ENCODE measurements at regions not wholly inside any gene's neighbourhood (a gene's known extent, or its start where the extent isn't known, plus 50 kb on each side); places are given as distances from the start of the nearest gene placed in this dataset.
A peak's percentile ranks its signal among the peaks of the same experiment; 100 is the strongest.

DNA sequence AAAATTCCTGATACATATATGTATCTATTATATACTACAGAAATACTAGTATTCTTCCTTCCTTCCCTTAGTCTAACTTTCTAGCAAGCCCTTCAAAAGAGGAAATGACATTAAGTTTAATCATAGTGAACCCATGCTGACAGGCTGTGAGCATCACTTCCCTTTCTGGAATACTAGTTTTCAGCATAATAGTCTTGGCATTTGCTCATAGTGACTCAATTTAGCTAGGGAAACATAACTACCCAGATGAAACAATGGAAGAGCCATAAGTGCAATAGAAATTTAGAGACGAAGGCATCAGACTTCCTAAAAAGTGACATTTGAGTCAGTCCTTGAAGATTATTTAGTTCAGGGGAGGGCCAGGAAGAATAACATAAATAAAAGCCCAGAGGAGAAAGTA is 184.5 kb upstream of the CRY1 start:
- no peak for DNase-seq (ENCODE audit: low read depth in 2 of 2)

DNA sequence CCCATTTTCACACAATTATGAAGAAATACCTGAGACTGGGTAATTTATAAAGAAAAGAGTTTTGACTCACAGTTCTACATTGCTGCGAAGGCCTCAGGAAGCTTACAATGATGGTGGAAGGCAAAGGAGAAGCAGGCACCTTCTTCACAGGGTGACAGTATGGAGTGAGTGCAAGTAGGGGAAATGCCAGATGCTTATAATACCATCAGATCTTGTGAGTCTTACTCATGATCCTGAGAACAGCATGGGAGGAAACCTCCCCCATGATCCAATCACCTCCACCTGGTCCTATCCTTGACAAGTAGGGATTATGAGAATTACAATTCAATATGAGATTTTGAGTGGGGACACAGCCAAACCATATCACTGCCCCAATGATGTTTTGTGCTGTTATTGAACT is 189.3 kb upstream of the CRY1 start:
- DNase-seq (ENCODE audit: low read depth in 2 of 2), result no peak

DNA sequence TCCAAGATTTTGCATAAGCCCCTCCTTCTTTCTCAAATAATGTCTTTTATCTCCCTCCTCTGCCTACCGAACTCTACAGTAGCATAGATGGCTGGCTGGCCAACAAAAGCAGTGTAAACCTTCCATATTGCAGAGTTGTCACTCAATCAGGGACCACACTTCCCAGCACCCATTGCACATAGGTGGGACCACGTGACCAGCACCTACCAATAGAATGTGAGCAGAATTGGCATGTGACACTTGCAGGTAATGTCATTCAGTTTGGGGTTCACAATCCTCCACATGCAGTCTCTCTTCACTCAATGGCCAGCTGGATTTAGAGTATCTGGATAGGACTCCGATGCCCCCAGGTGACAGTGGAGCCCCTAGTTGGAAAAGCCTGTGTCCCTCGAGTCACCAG is 190.3 kb upstream of the CRY1 start:
- DNase-seq (ENCODE audit: low read depth in 2 of 2), result no peak

DNA sequence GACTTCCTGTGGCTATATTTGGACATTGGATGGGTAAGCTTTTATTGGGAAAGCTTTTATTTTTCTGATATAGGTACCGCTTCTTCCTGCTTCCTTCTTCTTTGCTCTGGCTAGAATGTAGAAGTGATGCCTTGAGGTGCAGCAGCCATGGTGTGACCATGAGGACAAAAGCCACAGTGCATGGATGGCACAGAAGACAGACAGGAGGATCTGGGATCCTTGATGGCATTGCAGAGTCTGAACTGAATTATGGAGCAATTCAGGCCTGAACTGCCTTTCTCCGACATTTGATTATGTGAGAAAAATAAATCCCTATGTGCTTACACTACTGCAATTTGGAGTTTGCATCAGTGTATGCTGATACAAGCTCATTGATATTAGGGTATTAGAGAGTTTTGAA is 191.3 kb upstream of the CRY1 start:
- no peak for DNase-seq (ENCODE audit: low read depth in 2 of 2)

DNA sequence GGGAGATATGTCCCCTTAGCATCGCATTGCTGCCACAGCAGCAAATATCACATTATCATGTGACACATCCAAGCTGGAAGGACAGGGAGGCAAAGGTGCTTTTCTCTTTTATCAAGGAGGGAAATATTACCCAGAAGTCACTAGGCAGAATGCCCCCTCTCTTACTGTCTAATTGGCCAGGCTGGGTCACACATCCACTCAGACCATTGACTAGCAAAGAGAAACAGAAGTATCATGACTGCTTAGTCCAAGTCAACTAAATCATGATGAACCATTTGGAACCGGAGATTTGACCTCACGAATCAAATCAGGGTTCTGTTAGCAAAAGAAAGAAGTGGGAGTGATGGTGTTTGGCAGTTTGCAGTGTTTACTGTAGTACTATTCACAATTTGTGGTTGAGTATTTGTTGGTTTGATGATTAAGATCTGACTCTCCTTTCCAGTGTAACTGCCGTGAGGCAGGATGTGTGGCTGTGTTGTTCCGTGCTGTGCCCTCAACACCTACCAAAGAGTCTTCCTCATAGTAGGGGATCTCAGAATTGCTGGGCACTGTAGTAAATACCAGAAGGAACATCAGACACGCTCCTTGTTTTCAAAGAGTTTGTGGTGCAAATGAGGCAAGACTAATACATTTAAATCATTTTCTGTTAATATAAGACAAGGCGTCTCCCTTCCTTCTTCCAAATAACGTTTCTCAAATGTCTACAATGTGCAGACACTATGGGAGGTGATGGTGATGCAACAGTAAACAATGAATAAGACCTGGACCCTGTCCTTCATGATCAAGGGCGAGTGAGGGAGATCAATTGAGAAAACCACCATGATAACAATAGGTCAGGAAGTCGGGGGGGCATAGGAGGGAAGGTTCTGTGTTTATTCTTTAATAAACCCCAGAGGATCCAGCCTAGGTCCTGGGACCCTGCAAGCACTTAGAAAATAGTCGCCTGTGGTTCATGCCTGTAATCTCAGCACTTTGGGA is 194.4 kb upstream of the CRY1 start:
- peak in 1 of 2 donors; percentile 7 for DNase-seq (ENCODE audit: low read depth in 2 of 2)

DNA sequence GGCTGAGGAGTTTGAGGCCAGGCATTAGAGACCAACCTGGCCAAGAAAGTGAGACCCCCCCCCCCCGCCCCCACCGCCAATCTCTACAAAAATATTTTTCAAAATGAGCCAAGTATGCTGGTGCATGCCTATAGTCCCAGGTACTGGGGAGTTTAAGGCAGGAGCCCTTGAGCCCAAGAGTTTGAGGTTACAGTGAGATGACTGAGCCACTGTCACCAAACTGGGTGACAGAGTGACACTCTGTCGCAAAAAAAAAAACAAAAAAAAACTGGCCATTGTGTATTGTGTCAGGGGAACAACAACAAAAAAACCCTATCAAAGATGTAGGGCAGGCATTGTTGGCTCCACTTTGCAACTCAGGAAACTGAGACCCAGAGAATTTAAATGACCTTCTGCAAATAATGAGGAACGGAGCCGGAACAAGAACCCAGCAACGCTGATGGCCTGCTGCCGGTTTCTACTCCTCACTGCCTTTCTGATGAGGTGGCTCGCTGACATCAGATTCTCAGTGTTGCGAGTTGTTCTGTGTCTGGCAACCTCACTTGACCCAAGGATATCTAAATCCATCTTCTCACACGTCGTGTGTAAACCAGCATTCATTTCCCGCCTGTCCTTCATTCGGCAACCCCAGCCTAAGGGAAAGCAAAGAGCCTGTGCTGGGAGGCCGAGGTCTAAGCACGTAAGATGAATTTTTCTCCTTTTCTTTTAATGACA is 195.2 kb upstream of the CRY1 start:
- DNase-seq (ENCODE audit: low read depth in 2 of 2), result no peak

DNA sequence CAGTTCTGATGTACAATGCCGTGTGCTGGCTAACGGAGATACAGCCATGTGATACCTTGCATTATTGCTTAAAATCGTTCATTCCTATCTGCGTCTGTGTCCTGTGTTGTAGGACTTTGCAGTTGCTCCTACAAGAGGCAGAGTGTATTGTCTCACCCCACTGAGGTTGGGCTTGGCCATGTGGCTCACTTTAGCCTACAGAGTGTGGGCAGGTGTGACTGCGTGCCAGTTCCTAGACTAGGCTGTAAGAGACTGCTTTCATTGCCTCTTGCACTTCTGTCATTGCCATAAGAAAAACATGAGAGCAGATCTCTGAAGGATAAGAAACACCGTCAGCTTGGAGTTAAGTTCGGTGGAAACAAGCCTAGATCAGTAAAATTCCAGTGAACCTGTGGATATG is 197.7 kb upstream of the CRY1 start:
- no peak for DNase-seq (ENCODE audit: low read depth in 2 of 2)

DNA sequence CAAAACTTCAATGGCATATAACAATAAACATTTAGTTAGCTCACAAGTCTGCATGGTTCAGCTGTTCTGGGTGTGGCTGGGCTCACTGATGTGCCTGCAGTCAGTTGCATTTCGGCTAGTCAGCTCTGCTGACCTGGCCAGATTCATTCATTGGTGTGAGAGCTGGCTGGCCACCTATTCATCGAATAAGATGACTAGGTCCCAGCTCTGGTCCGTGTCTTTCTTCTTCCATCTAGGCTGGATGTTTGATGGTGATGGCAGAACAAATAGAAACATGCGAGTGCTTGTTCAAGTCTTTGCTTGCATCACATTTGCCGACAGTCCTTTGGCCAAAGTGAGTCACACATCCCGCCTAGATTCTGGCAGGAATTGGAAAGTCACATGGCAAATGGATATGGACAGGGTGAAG is 203.3 kb upstream of the CRY1 start:
- no peak for DNase-seq (ENCODE audit: low read depth in 2 of 2)

DNA sequence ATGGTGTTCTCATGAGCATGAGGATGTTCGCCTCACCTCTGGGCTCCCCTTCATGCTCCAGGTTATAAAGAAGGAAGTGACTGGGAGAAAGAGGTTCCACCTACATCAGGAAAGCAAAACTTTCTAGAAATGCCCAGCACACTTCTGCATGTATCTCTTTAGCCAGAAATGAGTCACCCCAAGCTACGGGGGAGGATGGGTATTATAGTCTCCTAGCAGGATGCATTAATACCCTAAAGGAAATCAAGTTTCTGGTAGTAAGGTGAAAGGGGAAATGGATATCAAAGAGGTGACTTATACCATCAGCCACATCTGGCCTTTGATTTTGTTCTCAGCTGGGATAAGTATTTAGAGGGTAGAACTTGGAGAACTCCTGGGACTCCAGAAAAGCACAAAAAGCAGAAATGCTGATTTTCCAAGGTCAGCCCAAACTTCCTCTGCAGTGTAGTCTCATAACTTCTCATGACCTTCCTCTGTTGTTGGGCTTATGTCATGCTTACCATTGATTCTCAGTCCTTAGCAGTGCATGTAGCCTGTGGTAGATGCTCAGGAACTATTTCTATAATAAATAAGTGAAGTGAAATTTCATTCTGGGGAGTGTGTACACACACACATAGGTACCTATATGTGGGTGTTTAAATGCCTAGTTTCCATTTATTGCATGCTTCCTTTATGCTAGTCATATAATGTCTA is 209.4 kb upstream of the CRY1 start:
- no peak for DNase-seq (ENCODE audit: low read depth in 2 of 2)

DNA sequence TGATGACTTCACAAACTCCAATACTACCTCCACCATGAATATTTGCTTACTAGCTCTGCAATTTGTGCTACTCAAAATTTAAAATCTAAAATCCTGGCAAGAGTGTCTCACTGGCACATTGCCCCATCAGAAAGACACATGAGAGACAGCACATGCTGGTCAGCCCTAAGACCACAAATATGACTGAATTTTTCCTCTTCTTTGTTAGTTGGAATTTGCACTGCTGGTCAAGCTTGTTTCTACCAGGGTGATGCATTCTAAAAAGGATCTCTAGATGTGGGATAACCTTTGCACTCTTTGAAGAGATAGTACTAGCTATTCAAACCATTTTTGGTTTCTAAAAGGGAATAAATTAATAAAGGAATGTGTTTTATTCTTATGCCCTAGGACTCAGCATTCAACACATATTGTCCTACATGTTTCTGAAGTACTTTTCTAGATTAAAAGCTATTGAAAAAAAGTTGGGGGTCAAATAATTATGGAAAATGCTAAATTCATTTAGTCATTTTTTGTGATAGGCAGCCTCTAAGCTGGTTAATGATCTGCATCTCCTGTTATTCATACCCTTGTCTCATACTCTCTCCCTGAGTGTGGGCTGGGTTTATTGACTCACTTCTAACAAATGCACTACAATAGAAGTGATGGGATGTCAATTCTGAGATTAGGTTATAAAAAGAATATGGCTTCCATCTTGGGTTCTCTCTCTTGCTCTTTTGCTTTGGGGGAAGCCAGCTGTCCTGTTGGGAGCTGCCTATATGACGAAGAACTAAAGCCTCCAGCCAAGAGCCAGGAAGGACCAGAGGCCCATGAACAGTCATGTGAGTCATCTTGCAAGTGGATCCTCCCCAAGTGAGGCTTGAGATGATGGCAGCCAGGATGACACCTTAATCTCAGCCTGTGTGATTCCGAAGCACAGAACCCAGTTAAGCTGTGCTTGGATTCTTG is 211.5 kb upstream of the CRY1 start:
- no peak for DNase-seq (ENCODE audit: low read depth in 2 of 2)

DNA sequence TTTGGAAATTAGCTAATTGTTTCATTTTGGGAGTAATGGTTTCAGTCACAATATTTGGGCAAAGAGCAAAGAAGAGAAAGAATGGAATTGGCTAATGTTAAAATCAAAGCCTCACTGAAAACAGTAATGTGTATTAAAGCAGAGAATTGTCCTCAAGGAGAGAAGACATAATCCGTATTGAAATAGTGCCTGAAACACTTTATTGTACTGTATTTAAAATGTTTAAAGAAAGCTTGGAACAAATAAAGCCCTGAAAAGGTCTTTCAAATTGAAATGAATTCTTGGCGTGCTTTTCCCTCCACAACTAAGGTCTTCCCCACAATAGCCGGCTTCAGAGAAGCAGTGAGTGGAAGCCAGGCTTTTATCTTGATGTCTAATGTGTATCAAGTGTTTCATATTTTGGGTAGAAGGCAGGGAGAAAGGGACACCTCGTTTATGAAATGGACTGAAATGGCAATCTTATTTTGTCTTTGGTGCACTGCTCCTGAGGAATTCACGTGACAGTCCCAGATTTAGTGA is 212.9 kb upstream of the CRY1 start:
- DNase-seq (ENCODE audit: low read depth in 2 of 2), result no peak

DNA sequence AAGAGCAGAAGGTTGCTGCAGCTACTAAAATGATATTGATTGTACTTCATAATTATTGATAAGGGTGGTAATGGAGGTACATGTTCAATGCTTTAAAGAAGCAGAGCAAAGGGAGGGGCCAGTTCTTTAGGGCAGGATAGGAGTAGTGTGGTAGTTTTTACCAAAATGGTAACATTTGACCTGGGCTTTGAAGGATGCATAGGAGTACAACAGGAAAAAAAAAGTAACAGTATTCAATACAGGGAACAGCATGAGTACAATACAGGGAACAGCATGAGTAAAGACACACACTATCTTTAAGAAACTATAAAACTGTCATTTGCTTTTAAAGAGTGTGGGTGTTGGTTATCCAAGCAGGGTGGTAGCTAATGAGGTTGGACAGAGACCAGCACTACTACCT is 215.0 kb upstream of the CRY1 start:
- DNase-seq (ENCODE audit: low read depth in 2 of 2), result no peak

DNA sequence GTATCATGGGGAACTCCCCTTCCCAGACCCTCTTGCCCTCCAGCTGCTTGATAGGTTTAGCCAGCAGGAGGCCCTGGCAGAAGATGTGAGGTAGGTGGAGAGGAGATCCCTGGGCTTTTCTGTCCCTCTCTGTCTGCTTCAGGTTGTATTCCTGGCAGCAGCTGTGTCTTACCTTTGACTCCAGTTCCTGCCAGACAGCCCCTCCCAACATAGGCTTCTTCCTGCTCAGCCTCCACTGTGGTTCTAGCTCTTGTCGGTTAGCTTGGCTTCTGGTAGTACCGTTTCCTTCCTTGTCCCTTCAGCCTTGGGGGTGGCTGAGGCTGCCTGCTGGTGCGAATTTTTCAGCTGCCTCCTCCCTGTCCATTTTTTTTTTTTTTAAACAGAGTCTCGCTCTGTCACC is 215.7 kb upstream of the CRY1 start:
- DNase-seq (ENCODE audit: low read depth in 2 of 2), result no peak

DNA sequence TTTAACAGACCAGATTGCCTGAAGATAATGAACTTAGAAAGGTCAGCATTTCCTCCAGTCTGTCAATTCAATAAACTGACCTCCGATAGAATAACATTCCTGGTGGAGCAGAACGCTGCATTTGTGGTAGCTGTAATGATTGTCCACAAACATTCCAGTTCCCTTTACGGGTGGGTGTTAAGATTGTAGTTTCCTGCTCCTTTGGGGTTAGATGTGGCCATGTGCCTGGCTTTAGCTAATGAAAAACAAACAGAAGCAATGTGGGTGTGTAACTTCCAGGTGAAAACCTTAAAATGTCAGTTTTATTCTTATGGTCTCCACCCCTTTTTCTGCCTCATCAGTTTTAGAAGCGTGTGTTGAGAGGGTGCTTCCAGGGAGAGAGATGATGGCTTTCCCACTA is 217.3 kb upstream of the CRY1 start:
- no peak for DNase-seq (ENCODE audit: low read depth in 2 of 2)

DNA sequence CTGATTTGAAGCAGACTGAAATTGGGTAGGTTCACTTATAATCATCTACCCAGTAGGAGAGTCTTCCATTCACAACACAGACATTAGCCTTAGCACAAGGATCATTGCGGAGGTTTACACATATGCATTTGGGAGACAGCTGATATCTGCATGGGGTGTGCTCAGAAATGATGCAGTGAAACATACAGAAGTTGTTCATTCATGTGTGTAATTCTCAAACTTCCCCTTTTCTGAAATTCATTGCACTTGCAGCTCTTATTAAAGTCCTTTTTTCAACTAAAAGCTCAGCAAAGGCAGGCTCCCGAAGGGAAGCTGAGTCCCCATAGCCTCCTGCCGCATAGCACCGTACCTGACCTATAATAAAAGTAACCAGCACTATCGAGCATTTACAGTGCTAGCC is 218.3 kb upstream of the CRY1 start:
- no peak for DNase-seq (ENCODE audit: low read depth in 2 of 2)

DNA sequence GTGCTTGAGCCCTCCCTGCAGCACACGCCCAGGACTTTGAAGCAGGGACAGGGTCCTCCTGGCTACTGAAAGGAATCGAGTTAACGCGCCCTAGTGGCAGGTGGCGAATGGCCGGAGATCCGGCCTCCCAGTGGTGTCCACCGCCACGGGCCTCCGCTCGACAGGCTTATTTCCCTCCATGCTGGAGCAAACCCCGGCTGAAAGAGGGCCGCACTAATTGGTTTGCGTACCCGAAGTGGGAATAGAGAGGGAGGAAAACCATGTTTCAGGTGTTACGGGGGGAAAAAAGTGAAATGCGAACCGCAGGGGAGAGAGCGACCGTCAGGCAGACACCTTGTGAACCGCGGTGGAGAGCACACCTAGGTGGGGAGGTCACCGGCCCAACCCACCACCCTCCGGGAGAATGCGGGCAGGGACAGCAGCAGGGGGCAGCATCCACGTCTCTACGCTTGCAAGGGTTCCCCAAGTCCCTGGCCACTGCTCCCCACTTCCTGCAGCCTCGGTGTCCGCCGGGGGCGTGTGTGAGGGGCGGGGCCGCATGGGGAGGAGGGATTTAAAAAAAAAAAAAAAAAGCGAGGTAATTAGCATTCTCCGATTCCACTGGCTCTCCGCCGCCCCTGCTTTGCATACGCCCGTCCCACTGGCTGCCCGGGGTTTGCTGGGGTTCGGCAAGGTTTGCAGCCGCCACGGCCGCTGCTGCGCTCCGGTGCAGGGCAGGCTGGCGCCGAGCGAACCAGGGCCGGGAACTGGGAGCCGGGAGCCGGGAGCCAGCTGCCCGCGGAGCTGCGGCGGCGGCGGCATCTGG is 224.6 kb upstream of the CRY1 start:
- peak; percentile 76 to 81 for DNase-seq (ENCODE audit: low read depth in 2 of 2)

DNA sequence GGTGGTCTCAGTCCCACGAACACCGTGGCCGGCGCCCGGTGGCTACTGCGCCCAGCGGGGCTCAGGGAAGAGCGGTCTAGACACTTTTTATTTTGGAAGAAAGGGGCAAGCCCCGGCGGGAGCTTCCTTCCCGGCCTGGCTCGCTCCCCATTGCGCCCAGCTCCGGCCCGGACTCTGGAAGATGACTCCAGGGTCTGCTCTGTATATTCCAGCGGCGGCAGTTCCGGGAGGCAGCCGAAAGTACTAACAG is 225.1 kb upstream of the CRY1 start:
- no peak for DNase-seq (ENCODE audit: low read depth in 2 of 2)

DNA sequence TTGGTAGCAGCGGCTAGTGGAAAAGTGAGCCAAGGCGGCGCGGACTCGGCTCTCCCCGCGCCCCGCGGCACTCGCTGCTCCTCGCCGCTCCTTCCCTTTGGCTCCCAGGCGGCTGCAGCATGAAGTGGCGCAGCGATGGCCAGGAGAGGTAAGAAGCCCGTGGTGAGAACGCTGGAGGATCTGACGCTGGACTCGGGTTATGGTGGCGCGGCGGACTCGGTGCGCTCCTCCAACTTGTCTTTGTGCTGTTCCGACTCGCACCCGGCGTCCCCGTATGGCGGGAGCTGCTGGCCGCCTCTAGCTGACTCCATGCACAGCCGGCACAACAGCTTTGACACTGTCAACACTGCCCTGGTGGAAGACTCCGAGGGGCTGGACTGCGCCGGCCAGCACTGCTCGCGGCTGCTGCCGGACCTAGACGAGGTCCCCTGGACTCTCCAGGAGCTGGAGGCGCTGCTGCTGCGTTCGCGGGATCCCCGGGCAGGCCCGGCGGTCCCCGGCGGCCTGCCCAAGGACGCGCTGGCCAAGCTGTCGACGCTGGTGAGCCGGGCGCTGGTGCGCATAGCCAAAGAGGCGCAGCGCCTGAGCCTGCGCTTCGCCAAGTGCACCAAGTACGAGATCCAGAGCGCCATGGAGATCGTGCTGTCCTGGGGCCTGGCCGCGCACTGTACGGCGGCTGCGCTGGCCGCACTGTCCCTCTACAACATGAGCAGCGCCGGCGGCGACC is 225.6 kb upstream of the CRY1 start:
- peak in 1 of 2 donors; percentile 16 for DNase-seq (ENCODE audit: low read depth in 2 of 2)

DNA sequence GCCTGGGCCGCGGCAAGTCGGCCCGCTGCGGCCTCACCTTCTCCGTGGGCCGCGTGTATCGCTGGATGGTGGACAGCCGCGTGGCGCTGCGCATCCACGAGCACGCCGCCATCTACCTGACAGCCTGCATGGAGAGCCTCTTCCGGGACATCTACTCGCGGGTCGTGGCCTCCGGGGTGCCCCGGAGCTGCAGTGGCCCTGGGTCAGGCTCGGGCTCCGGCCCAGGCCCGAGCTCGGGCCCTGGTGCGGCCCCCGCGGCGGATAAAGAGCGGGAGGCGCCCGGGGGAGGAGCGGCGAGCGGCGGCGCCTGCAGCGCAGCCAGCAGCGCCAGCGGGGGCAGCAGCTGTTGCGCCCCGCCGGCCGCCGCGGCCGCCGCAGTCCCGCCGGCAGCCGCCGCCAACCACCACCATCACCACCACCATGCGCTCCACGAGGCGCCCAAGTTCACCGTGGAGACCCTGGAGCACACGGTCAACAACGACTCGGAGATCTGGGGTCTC is 226.2 kb upstream of the CRY1 start:
- no peak for DNase-seq (ENCODE audit: low read depth in 2 of 2)
